ENCODE measurements at regions not wholly inside any gene's neighbourhood (a gene's known extent, or its start where the extent isn't known, plus 50 kb on each side); places are given as distances from the start of the nearest gene placed in this dataset.
A peak's percentile ranks its signal among the peaks of the same experiment; 100 is the strongest.

GRCh38 chrX:39162322-39162735, 361.1 kb downstream of the MID1IP1 start:
- WGBS, 2 donors: 34% methylated on average over 9 of the region's 29 CpGs; no CpG with 5 or more reads in 1 of the 2 donors
- no peak for DNase-seq
- intact Hi-C loops (cut with DNase I): no loop called here
- no peaks in the 10 kb centered on the region for H3K9me3 ChIP-seq
- TF ChIP-seq, protein P1, sequence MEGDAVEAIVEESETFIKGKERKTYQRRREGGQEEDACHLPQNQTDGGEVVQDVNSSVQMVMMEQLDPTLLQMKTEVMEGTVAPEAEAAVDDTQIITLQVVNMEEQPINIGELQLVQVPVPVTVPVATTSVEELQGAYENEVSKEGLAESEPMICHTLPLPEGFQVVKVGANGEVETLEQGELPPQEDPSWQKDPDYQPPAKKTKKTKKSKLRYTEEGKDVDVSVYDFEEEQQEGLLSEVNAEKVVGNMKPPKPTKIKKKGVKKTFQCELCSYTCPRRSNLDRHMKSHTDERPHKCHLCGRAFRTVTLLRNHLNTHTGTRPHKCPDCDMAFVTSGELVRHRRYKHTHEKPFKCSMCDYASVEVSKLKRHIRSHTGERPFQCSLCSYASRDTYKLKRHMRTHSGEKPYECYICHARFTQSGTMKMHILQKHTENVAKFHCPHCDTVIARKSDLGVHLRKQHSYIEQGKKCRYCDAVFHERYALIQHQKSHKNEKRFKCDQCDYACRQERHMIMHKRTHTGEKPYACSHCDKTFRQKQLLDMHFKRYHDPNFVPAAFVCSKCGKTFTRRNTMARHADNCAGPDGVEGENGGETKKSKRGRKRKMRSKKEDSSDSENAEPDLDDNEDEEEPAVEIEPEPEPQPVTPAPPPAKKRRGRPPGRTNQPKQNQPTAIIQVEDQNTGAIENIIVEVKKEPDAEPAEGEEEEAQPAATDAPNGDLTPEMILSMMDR (IDR thresholded peaks at IDR 0.05): peak in 1 of 6 experiments; percentile 15
- TF ChIP-seq POLR2A (IDR thresholded peaks at IDR 0.05): no peak
- H3K36me3 ChIP-seq: no peaks in the 10 kb centered on the region
- H3K27me3 ChIP-seq: peaks cover 0 to 4% (median 0%) of the 10 kb centered on the region in 4 donors
- H3K27ac ChIP-seq: no peak overlapping the region
- peak overlapping the region in 2 of 4 donors; percentile 7 to 44 for H3K4me3 ChIP-seq
- peaks cover 0 to 19% (median 4%) of the 10 kb centered on the region in 3 donors for H3K4me1 ChIP-seq

DNA sequence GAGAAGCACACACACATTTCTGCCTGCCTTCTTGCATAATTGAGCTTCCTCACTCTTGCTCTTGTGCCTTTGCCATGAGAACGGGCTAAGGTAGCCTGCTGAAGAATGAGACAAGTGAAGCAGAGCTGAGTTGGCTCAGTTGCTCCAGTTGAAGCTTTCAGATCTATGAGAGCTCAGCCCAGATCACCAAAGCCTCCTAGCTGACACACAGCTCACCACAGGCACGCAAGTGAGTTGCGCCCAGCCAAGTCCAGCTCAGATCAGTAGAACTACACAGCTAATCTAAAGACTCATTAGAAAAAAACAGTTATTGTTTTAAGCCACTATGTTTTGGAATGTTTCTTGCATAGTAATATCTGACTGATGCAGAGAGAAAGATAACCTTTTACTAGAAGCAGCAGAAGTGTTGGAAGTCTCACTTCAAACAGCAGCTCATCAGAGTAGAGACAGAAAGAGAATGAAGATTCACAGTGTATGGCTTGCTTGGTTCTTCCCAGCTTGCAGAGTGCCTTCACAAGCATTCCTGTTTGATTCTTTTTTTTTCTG, 362.4 kb downstream of the MID1IP1 start:
- DNase-seq: no peak
- H3K4me1 ChIP-seq: peaks cover 0 to 19% (median 4%) of the 10 kb centered on the region in 3 donors

DNA sequence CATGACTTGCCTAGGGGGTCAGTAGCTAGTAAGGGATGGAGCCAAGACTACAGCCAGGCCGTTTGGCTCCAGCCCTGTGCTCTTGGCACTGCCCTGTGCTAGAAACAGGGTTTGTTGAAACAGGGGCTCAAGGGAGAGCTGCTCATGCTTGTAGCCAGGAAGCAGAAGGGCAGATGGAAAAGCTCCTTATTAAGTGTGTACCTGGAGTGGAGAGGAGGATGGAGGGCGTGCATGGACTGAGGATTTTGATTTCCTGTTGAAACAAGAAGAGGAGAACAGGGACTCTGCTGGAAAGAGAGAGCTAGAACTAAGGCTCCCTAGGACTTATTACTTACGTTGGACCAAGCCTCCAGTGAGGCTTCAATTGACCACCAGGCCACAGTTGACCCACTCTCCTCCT, 363.0 kb downstream of the MID1IP1 start:
- TF ChIP-seq, protein P1 (IDR thresholded peaks at IDR 0.05): no peak
- no peak for TF ChIP-seq POLR2A (IDR thresholded peaks at IDR 0.05)
- Histone ChIP-seq H3K36me3 (no peaks in the 10 kb centered on the region), H3K4me1 (peaks cover 0 to 19% (median 4%) of the 10 kb centered on the region in 3 donors), H3K4me3 (no peak overlapping the region), H3K9me3 (no peaks in the 10 kb centered on the region), H3K27me3 (peaks cover 0 to 4% (median 0%) of the 10 kb centered on the region in 4 donors), H3K27ac (no peak overlapping the region)
- intact Hi-C loops (cut with DNase I): no loop called here
- WGBS, 2 donors: 23 to 48% methylated on average over 2 to 3 of the region's 3 CpGs
- no peak for DNase-seq

More for the DNA sequence above, 362.4 kb downstream of the MID1IP1 start:
- no peak overlapping the region for H3K27ac ChIP-seq
- intact Hi-C loops (cut with DNase I): no loop called here
- TF ChIP-seq POLR2A (IDR thresholded peaks at IDR 0.05): no peak
- H3K9me3 ChIP-seq: no peaks in the 10 kb centered on the region
- WGBS, 2 donors: 67 to 74% methylated on average over 1 to 3 of the region's 3 CpGs
- no peak overlapping the region for H3K4me3 ChIP-seq
- H3K27me3 ChIP-seq: peaks cover 0 to 4% (median 0%) of the 10 kb centered on the region in 4 donors
- H3K36me3 ChIP-seq: no peaks in the 10 kb centered on the region

GRCh38 chrX:39165185-39165584, 363.9 kb downstream of the MID1IP1 start:
- H3K4me1 ChIP-seq: peaks cover 0 to 19% (median 4%) of the 10 kb centered on the region in 3 donors
- H3K36me3 ChIP-seq: no peaks in the 10 kb centered on the region
- intact Hi-C loops (cut with DNase I): no loop called here
- no peak for DNase-seq
- 29 to 75% methylated on average over 1 of the region's 1 CpG for WGBS, 2 donors
- peaks cover 0 to 4% (median 0%) of the 10 kb centered on the region in 4 donors for H3K27me3 ChIP-seq
- no peak overlapping the region for H3K4me3 ChIP-seq
- no peak for TF ChIP-seq POLR2A (IDR thresholded peaks at IDR 0.05)
- TF ChIP-seq, protein P1 (IDR thresholded peaks at IDR 0.05): no peak
- no peaks in the 10 kb centered on the region for H3K9me3 ChIP-seq
- no peak overlapping the region for H3K27ac ChIP-seq

- no peaks in the 10 kb centered on the region for H3K36me3 ChIP-seq
- WGBS, 2 donors: 33 to 86% methylated on average over 2 of the region's 4 CpGs
- TF ChIP-seq POLR2A (IDR thresholded peaks at IDR 0.05): no peak
- TF ChIP-seq, protein P1 (IDR thresholded peaks at IDR 0.05): no peak
Measured at GRCh38 chrX:39165773-39166172, 364.5 kb downstream of the MID1IP1 start.

More at GRCh38 chrX:39165773-39166172, 364.5 kb downstream of the MID1IP1 start:
- Histone ChIP-seq H3K9me3 (no peaks in the 10 kb centered on the region), H3K4me3 (no peak overlapping the region), H3K4me1 (peaks cover 0 to 19% (median 4%) of the 10 kb centered on the region in 3 donors), H3K27ac (no peak overlapping the region), H3K27me3 (peaks cover 0 to 4% (median 0%) of the 10 kb centered on the region in 4 donors)
- intact Hi-C loops (cut with DNase I): no loop called here
- no peak for DNase-seq
